IMR-90 (cell line): ENCODE measurements at regions not wholly inside any gene's neighbourhood (a gene's known extent, or its start where the extent isn't known, plus 50 kb on each side); places are given as distances from the start of the nearest gene placed in this dataset.

Experiments used
- ATAC-seq: fragments of 200-7000 bp; cut with Tn5 transposase; 2 replicates; pipeline ENCODE4 v1.9.1; 2020; ENCODE audit warnings: low read depth, mild to moderate bottlenecking, moderate library complexity
- BruUV-seq: library from RNA; stranded (reverse); fragments of 400-500 nt; replicated peaks from 2 replicates; lab custom pipeline; 2021; lab: Mats Ljungman, UMichigan
- CTCF ChIA-PET: fragments of 300-600 bp; formaldehyde crosslinking; extraction: SDS; loops from one replicate; lab custom pipeline; 2021; ENCODE audit warnings: antibody characterized with exemption; lab: Yijun Ruan, JAX
- POLR2A ChIA-PET: fragments of 300-600 bp; sonication (Branson Sonifier 250); formaldehyde crosslinking; loops from one replicate; lab custom pipeline; 2022; ENCODE audit warnings: antibody characterized with exemption; ENCODE audit not compliant: unreplicated experiment; lab: Charles Lee
- DNase-seq: peaks from one replicate; pipeline ENCODE4 v3.0.0; 2013
- H2AFZ ChIP-seq: replicated peaks from 2 replicates; pipeline ENCODE3; 2013; ENCODE audit warnings: low read length, mild to moderate bottlenecking; ENCODE audit not compliant: poor library complexity
- H2AK5ac ChIP-seq: 2 replicates; pipeline ENCODE4 v1.6.1; 2013; ENCODE audit warnings: low read depth, low read length, inconsistent platforms
- H2AK9ac ChIP-seq: replicated peaks from 2 replicates; pipeline ENCODE3; 2013; ENCODE audit warnings: mild to moderate bottlenecking, low read depth, low read length, moderate library complexity; ENCODE audit not compliant: poor library complexity
- H2BK120ac ChIP-seq: 2 replicates; pipeline ENCODE4 v1.6.1; 2013; ENCODE audit warnings: low read depth, low read length, inconsistent platforms
- H2BK15ac ChIP-seq: 3 replicates; pipeline ENCODE4 v1.6.1; 2013; ENCODE audit warnings: low read depth, low read length, inconsistent platforms
- H2BK20ac ChIP-seq: 2 replicates; pipeline ENCODE4 v1.6.1; 2013; ENCODE audit warnings: low read depth, mild to moderate bottlenecking, inconsistent platforms, low read length, moderate library complexity
- H2BK5ac ChIP-seq: 2 replicates; pipeline ENCODE4 v1.6.1; 2013; ENCODE audit warnings: mild to moderate bottlenecking, low read depth, low read length, inconsistent platforms; ENCODE audit not compliant: poor library complexity, severe bottlenecking
- H3K14ac ChIP-seq: replicated peaks from 2 replicates; pipeline ENCODE4 v1.6.1; 2013; ENCODE audit warnings: low read depth, low read length, inconsistent platforms
- H3K18ac ChIP-seq: 2 replicates; pipeline ENCODE4 v1.6.1; 2013; ENCODE audit warnings: low read depth, low read length, control low read depth
- H3K23ac ChIP-seq: 2 replicates; pipeline ENCODE4 v1.6.1; 2013; ENCODE audit warnings: low read depth, low read length, inconsistent platforms
- H3K27ac ChIP-seq: 2 replicates; pipeline ENCODE4 v1.5.1; 2013; ENCODE audit warnings: mild to moderate bottlenecking, control low read depth, low read length; ENCODE audit not compliant: insufficient read depth
- H3K27me3 ChIP-seq: 2 replicates; pipeline ENCODE4 v1.6.1; 2013; ENCODE audit warnings: low read length; ENCODE audit not compliant: control insufficient read depth, insufficient read depth
- H3K36me3 ChIP-seq: 2 replicates; pipeline ENCODE4 v1.6.1; 2013; ENCODE audit warnings: low read length, mixed read lengths; ENCODE audit not compliant: control insufficient read depth, insufficient read depth
- H3K4ac ChIP-seq: 2 replicates; pipeline ENCODE4 v1.6.1; 2013; ENCODE audit warnings: low read depth, low read length, inconsistent platforms
- H3K4me1 ChIP-seq: 2 replicates; pipeline ENCODE4 v1.6.1; 2013; ENCODE audit warnings: low read length, mixed read lengths; ENCODE audit not compliant: control insufficient read depth, insufficient read depth
- H3K4me2 ChIP-seq: 2 replicates; pipeline ENCODE4 v1.6.1; 2013; ENCODE audit warnings: low read depth, mild to moderate bottlenecking, control low read depth, low read length, moderate library complexity
- H3K4me3 ChIP-seq: 2 replicates; pipeline ENCODE4 v1.5.1; 2013; ENCODE audit warnings: low read depth, mild to moderate bottlenecking, control low read depth, low read length, moderate library complexity; ENCODE audit not compliant: insufficient read depth
- H3K56ac ChIP-seq: 2 replicates; pipeline ENCODE4 v1.6.1; 2013; ENCODE audit warnings: low read length, inconsistent platforms; ENCODE audit not compliant: insufficient read depth; ENCODE audit errors: extremely low read depth
- H3K79me1 ChIP-seq, 2 experiments: 2 replicates each; pipeline ENCODE4 v1.6.1; 2013; ENCODE audit warnings: low read length in 2 of 2, inconsistent platforms in 1 of 2, low read depth in 1 of 2
- H3K9ac ChIP-seq: 2 replicates; pipeline ENCODE4 v1.6.1; 2013; ENCODE audit warnings: low read depth, low read length, control low read depth
- H3K9me1 ChIP-seq: 2 replicates; pipeline ENCODE4 v1.6.1; 2013; ENCODE audit warnings: low read length, inconsistent platforms; ENCODE audit not compliant: insufficient read depth
- H3K9me3 ChIP-seq: 2 replicates; pipeline ENCODE4 v1.6.1; 2013; ENCODE audit warnings: low read length; ENCODE audit not compliant: control insufficient read depth, insufficient read depth
- H4K20me1 ChIP-seq: 2 replicates; pipeline ENCODE4 v1.6.1; 2013; ENCODE audit warnings: low read length, inconsistent platforms; ENCODE audit not compliant: insufficient read depth
- H4K5ac ChIP-seq: 2 replicates; pipeline ENCODE4 v1.6.1; 2013; ENCODE audit warnings: mild to moderate bottlenecking, low read depth, low read length, control low read depth
- H4K8ac ChIP-seq, 2 experiments: 2 replicates each; pipeline ENCODE4 v1.6.1; 2013; ENCODE audit warnings: low read depth in 2 of 2, low read length in 2 of 2, control low read depth in 1 of 2, inconsistent platforms in 1 of 2
- H4K91ac ChIP-seq: 2 replicates; pipeline ENCODE4 v1.6.1; 2013; ENCODE audit warnings: low read depth, low read length, inconsistent platforms; ENCODE audit not compliant: insufficient read depth
- POLR2A ChIP-seq: IDR thresholded peaks from 2 replicates; pipeline ENCODE4 v1.6.1; 2012; ENCODE audit warnings: mild to moderate bottlenecking, low read depth, low read length
- WGBS, 2 experiments: methylation state at CpG; one replicate each; pipeline versions ENCODE4 v1.1.5 to v1.1.7; 2013; ENCODE audit warnings: missing lambda C conversion rate in 2 of 2; ENCODE audit not compliant: insufficient read length in 1 of 2; ENCODE audit errors: extremely low coverage in 2 of 2; 5-methylcytosine and 5-hydroxymethylcytosine counted together
- dilution Hi-C: fragments of 300-500 bp; cut with HindIII; formaldehyde crosslinking; loops from one replicate; pipeline ENCODE4 v1.14.3; 2018; ENCODE audit warnings: low sequenced_read_pairs; ENCODE audit not compliant: unreplicated experiment
- in situ Hi-C: fragments of 300-500 bp; cut with MboI; formaldehyde crosslinking; loops from 3 replicates; pipeline ENCODE4 v1.14.3; 2019; ENCODE audit warnings: low sequenced_read_pairs, inconsistent platforms, mixed read lengths
- intact Hi-C: fragments of 100-400 bp; cut with micrococcal nuclease; formaldehyde crosslinking; loops from 2 replicates; pipeline ENCODE4 v1.10.0; 2022

GRCh38 chr12:91586015-91586414, 403.4 kb upstream of the DCN start:
- Histone ChIP-seq H2AK9ac (no peak overlapping the region), H3K79me1 (no peaks in the 10 kb centered on the region), H2BK20ac (no peak overlapping the region), H3K14ac (no peak overlapping the region), H4K8ac (no peak overlapping the region), H2BK5ac (no peak overlapping the region), H2AK5ac (no peak overlapping the region), H3K23ac (no peak overlapping the region), H4K20me1 (no peaks in the 10 kb centered on the region), H3K4ac (no peak overlapping the region), H2AFZ (no peak overlapping the region), H3K27me3 (no peaks in the 10 kb centered on the region), H4K91ac (no peak overlapping the region), H3K4me3 (no peak overlapping the region), H3K4me2 (no peak overlapping the region), H2BK15ac (no peak overlapping the region), H2BK120ac (no peak overlapping the region), H3K4me1 (no peaks in the 10 kb centered on the region), H4K5ac (no peak overlapping the region), H3K36me3 (no peaks in the 10 kb centered on the region), H3K27ac (no peak overlapping the region), H3K9me3 (no peaks in the 10 kb centered on the region), H3K9me1 (no peaks in the 10 kb centered on the region), H3K56ac (no peak overlapping the region), H3K9ac (no peak overlapping the region), H3K18ac (no peak overlapping the region)
- in situ Hi-C loops: no loop called here
- POLR2A ChIA-PET: no interaction called here
- CTCF ChIA-PET: no interaction called here
- no peak for ATAC-seq
- intact Hi-C loops: no loop called here
- no CpG with 5 or more reads among the region's 5 CpGs for WGBS, 2 experiments
- BruUV-seq: no TSS peak
- no peak for TF ChIP-seq POLR2A
- dilution Hi-C loops: no loop called here
- no peak for DNase-seq
